ENCODE measurements at regions not wholly inside any gene's neighbourhood (a gene's known extent, or its start where the extent isn't known, plus 50 kb on each side); places are given as distances from the start of the nearest gene placed in this dataset.
"Not testable (repeated sequence)": the region's sequence is repeated elsewhere in the genome, so short reads cannot be mapped to it uniquely, and the experiment has no call there.

GRCh38 chr13:109934520-109934919, 148.1 kb upstream of the IRS2 start:
- not testable (repeated sequence) for DNase-seq

GRCh38 chr13:109933476-109933875, 147.1 kb upstream of the IRS2 start:
- DNase-seq: no peak

- DNase-seq: no peak
Observed at GRCh38 chr13:109924376-109924775, 138.0 kb upstream of the IRS2 start.

GRCh38 chr13:109922518-109922917, 136.1 kb upstream of the IRS2 start:
- no peak for DNase-seq

GRCh38 chr13:109919715-109920375, 133.5 kb upstream of the IRS2 start:
- DNase-seq: no peak

- no peak for DNase-seq
Observed at GRCh38 chr13:109918179-109918711, 131.9 kb upstream of the IRS2 start.

- DNase-seq: no peak
Observed at GRCh38 chr13:109917422-109917821, 131.0 kb upstream of the IRS2 start.

- no peak for DNase-seq
Observed at GRCh38 chr13:109913936-109914510, 127.6 kb upstream of the IRS2 start.

GRCh38 chr13:109913186-109913585, 126.8 kb upstream of the IRS2 start:
- no peak for DNase-seq

GRCh38 chr13:109910194-109910593, 123.8 kb upstream of the IRS2 start:
- no peak for DNase-seq

GRCh38 chr13:109906976-109907375, 120.6 kb upstream of the IRS2 start:
- DNase-seq: no peak

GRCh38 chr13:109904218-109904617, 117.8 kb upstream of the IRS2 start:
- no peak for DNase-seq

GRCh38 chr13:109900741-109901140, 114.4 kb upstream of the IRS2 start:
- DNase-seq: no peak

- DNase-seq: no peak
Observed at GRCh38 chr13:109900320-109900719, 113.9 kb upstream of the IRS2 start.

GRCh38 chr13:109899748-109900147, 113.4 kb upstream of the IRS2 start:
- DNase-seq: no peak

GRCh38 chr13:109899316-109899715, 112.9 kb upstream of the IRS2 start:
- DNase-seq: no peak

- DNase-seq: no peak
Observed at GRCh38 chr13:109897988-109898624, 111.7 kb upstream of the IRS2 start.

GRCh38 chr13:109892101-109892500, 105.7 kb upstream of the IRS2 start:
- DNase-seq: no peak

- no peak for DNase-seq
Observed at GRCh38 chr13:109885235-109885634, 98.9 kb upstream of the IRS2 start.

- DNase-seq: no peak
Observed at GRCh38 chr13:109884462-109884861, 98.1 kb upstream of the IRS2 start.

GRCh38 chr13:109883181-109884180, 97.1 kb upstream of the IRS2 start:
- DNase-seq: no peak

GRCh38 chr13:109881961-109882558, 95.7 kb upstream of the IRS2 start:
- no peak for DNase-seq

GRCh38 chr13:109881347-109881725, 95.0 kb upstream of the IRS2 start:
- no peak for DNase-seq
